GM12878 (cell line): ENCODE measurements at regions not wholly inside any gene's neighbourhood (a gene's known extent, or its start where the extent isn't known, plus 50 kb on each side); places are given as distances from the start of the nearest gene placed in this dataset.

ENCODE experiments used
- CHD4 ChIP-seq: fragments of 200-600 bp; sonication (generic); IDR thresholded peaks from 2 replicates; pipeline ENCODE4 v1.6.1; 2016; ENCODE audit warnings: mild to moderate bottlenecking
- CTCF ChIP-seq, 3 experiments: IDR thresholded peaks in 2 of 3; conservative IDR thresholded peaks in 1 of 3; 2 replicates each; pipeline ENCODE4 v1.5.1; 2011; ENCODE audit warnings: low read depth in 3 of 3, low read length in 3 of 3, mild to moderate bottlenecking in 3 of 3, control low read depth in 2 of 3, moderate library complexity in 2 of 3, inconsistent platforms in 1 of 3, mixed read lengths in 1 of 3; ENCODE audit not compliant: control insufficient read depth in 2 of 3, insufficient read depth in 1 of 3; ENCODE audit errors: extremely low read depth in 1 of 3
- E4F1 ChIP-seq: fragments of 450-650 bp; IDR thresholded peaks from 2 replicates; pipeline ENCODE4 v1.6.1; 2018; ENCODE audit warnings: borderline replicate concordance, mild to moderate bottlenecking; ENCODE audit not compliant: partially characterized antibody
- ETV6 ChIP-seq, 2 experiments: fragments of 450-650 bp in 1 of 2; IDR thresholded peaks in 1 of 2; conservative IDR thresholded peaks in 1 of 2; 2 replicates each; pipeline ENCODE4 v1.6.1; 2014; ENCODE audit warnings: antibody characterized with exemption in 1 of 2, borderline replicate concordance in 1 of 2, low read depth in 1 of 2, mild to moderate bottlenecking in 1 of 2, moderate library complexity in 1 of 2
- HDAC6 ChIP-seq: fragments of 200-600 bp; sonication (generic); IDR thresholded peaks from one replicate; pipeline ENCODE4 v1.8.0; 2017; ENCODE audit warnings: antibody characterized with exemption; ENCODE audit not compliant: unreplicated experiment
- MLLT1 ChIP-seq: fragments of 450-650 bp; IDR thresholded peaks from 2 replicates; pipeline ENCODE4 v1.6.1; 2016; ENCODE audit warnings: mild to moderate bottlenecking
- MXI1 ChIP-seq: fragments of 150-350 bp; IDR thresholded peaks from 2 replicates; pipeline ENCODE4 v1.6.1; 2011; ENCODE audit warnings: low read depth, mild to moderate bottlenecking, inconsistent platforms, low read length, improper control_type of control experiment
- NR2C1 ChIP-seq: fragments of 450-650 bp; IDR thresholded peaks from 2 replicates; pipeline ENCODE4 v1.6.1; 2017; ENCODE audit warnings: antibody characterized with exemption, mild to moderate bottlenecking, moderate library complexity
- NR2F1 ChIP-seq: fragments of 450-650 bp; conservative IDR thresholded peaks from 2 replicates; pipeline ENCODE4 v1.6.1; 2017; ENCODE audit warnings: mild to moderate bottlenecking
- POLR2AphosphoS5 ChIP-seq: IDR thresholded peaks from 2 replicates; pipeline ENCODE4 v1.6.1; 2011; ENCODE audit warnings: mild to moderate bottlenecking, low read length, inconsistent platforms
- POU2F2 ChIP-seq: IDR thresholded peaks from 3 replicates; pipeline ENCODE4 v1.6.1; 2011; ENCODE audit warnings: low read depth, mild to moderate bottlenecking, low read length, borderline replicate concordance
- RFX5 ChIP-seq: IDR thresholded peaks from 2 replicates; pipeline ENCODE4 v1.6.1; 2011; ENCODE audit warnings: low read depth, low read length, improper control_type of control experiment
- SP1 ChIP-seq: IDR thresholded peaks from one replicate; pipeline ENCODE4 v1.6.1; 2011; ENCODE audit warnings: low read depth, low read length
- SRF ChIP-seq, 2 experiments: IDR thresholded peaks; 2 replicates each; pipeline ENCODE4 v1.6.1; 2011; ENCODE audit warnings: low read depth in 2 of 2, low read length in 2 of 2, mild to moderate bottlenecking in 1 of 2, moderate library complexity in 1 of 2

GRCh38 chr5:58085800-58086199 is 374.1 kb downstream of the PLK2 start:
- no peak for TF ChIP-seq MXI1
- no peak for TF ChIP-seq HDAC6
- no peak for TF ChIP-seq SP1
- no peak for TF ChIP-seq ETV6 (conservative IDR thresholded peaks at IDR 0.05 in 1 of 2, IDR thresholded peaks at IDR 0.05 in 1 of 2; ENCODE audit: borderline replicate concordance in 1 of 2, low read depth in 1 of 2)
- TF ChIP-seq CTCF (IDR thresholded peaks at IDR 0.05 in 2 of 3, conservative IDR thresholded peaks at IDR 0.05 in 1 of 3; ENCODE audit: control insufficient read depth in 2 of 3, extremely low read depth in 1 of 3, insufficient read depth in 1 of 3, low read depth in 3 of 3, low read length in 3 of 3): no peak
- TF ChIP-seq POU2F2: no peak
- no peak for TF ChIP-seq MLLT1
- TF ChIP-seq RFX5: no peak
- no peak for TF ChIP-seq POLR2AphosphoS5
- TF ChIP-seq NR2F1: no peak
- no peak for TF ChIP-seq CHD4
- TF ChIP-seq NR2C1: no peak
- no peak for TF ChIP-seq SRF (IDR thresholded peaks at IDR 0.05; ENCODE audit: low read depth in 2 of 2, low read length in 2 of 2)
- TF ChIP-seq E4F1: no peak
